GM12875 (cell line): ENCODE measurements at regions not wholly inside any gene's neighbourhood (a gene's known extent, or its start where the extent isn't known, plus 50 kb on each side); places are given as distances from the start of the nearest gene placed in this dataset.
"Not testable (repeated sequence)": the region's sequence is repeated elsewhere in the genome, so short reads cannot be mapped to it uniquely, and the experiment has no call there.

Experiments used
- H3K4me3 ChIP-seq: one replicate; pipeline ENCODE4 v1.5.1; 2011; ENCODE audit warnings: low read depth, low read length, control low read depth
- CTCF ChIP-seq: IDR thresholded peaks from 2 replicates; pipeline ENCODE4 v1.5.1; 2011; ENCODE audit warnings: low read depth, mild to moderate bottlenecking, control low read depth, inconsistent platforms, low read length, moderate library complexity, borderline replicate concordance; ENCODE audit not compliant: insufficient read depth

GRCh38 chr2:83191316-83191715 lies 1267.8 kb downstream of the SUCLG1 start:
- no peak overlapping the region for H3K4me3 ChIP-seq
- TF ChIP-seq CTCF = no peak

- TF ChIP-seq CTCF = no peak
- H3K4me3 ChIP-seq = no peak overlapping the region
These were observed 1272.8 kb downstream of the SUCLG1 start for GRCh38 chr2:83186105-83186760.

GRCh38 chr2:83180862-83181530 lies 1278.1 kb downstream of the SUCLG1 start:
- H3K4me3 ChIP-seq = not testable (repeated sequence)

GRCh38 chr2:83176539-83176938 lies 1282.5 kb downstream of the SUCLG1 start:
- H3K4me3 ChIP-seq = no peak overlapping the region
- TF ChIP-seq CTCF = no peak

DNA sequence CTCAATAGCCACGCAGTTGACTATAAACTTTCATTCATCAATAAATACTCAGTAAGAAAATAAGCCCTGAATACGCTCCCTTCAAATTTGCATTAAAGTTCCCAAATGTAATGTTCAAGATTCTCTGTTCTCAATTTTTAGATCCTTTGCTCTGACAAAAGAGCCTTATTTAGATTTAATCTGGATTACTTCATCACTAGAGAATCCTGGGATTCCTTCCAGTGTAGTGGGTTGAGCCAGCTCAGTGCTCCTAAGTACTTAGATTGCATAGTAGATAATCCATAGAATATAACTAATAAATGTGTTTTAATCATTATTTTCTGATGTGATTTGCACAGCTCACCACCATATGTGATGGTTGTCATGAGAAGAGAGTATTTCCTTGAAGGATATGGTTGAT lies 1286.2 kb downstream of the SUCLG1 start:
- H3K4me3 ChIP-seq = no peak overlapping the region
- TF ChIP-seq CTCF = no peak

DNA sequence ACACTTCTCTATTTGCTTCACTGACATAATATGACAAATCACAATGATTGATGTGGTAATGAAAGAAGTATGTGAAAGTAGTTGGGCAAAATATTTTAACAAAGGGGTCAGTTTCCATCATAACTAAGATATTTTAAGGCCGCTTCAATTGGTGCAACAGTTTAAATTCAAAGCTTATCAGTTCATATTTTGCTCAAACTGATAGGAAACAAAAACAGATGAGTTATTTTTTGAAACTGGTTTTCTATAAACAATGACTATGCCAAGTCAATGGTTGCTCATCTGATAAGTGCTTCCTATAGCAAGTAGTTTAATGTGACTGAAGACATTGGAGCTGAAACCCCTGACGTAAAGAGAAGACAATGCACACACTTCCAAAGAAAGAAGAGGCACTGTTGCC lies 1290.7 kb downstream of the SUCLG1 start:
- TF ChIP-seq CTCF = no peak
- no peak overlapping the region for H3K4me3 ChIP-seq

GRCh38 chr2:83162421-83162820 lies 1296.7 kb downstream of the SUCLG1 start:
- no peak overlapping the region for H3K4me3 ChIP-seq
- no peak for TF ChIP-seq CTCF
